HT-29 (cell line): ENCODE measurements at regions not wholly inside any gene's neighbourhood (a gene's known extent, or its start where the extent isn't known, plus 50 kb on each side); places are given as distances from the start of the nearest gene placed in this dataset.
"Not testable (repeated sequence)": the region's sequence is repeated elsewhere in the genome, so short reads cannot be mapped to it uniquely, and the experiment has no call there.

Experiments used
- DNase-seq: peaks from one replicate; pipeline ENCODE4 v3.0.0-alpha.2; 2015; ENCODE audit warnings: low spot score

DNA sequence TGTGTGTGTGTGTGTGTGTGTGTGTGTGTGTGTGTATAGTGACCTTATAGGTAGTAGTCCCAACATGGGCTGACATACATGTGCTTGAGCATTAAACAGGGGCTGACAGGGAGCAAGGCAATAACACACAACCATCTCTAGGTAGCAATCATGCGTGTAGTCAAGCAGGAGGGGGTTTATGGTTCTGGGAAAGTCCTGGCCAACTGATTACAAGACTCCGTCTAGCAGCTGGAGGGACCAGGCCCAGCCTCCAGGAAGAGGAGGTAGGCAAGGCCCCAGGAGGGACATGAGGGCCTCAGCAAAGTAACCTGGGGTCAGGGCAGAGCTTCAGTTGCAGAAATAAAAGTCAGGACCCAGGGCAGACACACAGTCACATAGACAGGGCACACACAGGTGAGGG, 60.6 kb upstream of the E2F3 start:
- DNase-seq: no peak

DNA sequence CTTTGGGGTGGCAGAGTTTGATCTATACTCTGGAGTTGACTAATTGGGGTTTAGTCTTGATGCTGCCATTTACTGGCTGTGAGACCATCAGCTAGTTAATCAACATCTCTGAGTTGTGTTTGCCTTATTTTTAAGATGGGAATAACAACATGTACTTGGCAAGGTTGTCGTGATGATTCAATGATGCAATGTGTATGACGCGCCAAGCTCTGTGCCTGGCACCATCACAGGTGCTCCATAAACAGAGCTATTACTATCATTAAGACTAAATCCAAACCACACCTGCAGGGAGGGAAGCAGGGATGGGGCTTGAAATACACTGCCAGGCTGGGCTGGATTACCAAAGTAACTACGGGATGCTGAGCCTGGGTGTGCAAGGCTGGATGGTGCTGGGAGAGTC, 60.1 kb upstream of the E2F3 start:
- no peak for DNase-seq

DNA sequence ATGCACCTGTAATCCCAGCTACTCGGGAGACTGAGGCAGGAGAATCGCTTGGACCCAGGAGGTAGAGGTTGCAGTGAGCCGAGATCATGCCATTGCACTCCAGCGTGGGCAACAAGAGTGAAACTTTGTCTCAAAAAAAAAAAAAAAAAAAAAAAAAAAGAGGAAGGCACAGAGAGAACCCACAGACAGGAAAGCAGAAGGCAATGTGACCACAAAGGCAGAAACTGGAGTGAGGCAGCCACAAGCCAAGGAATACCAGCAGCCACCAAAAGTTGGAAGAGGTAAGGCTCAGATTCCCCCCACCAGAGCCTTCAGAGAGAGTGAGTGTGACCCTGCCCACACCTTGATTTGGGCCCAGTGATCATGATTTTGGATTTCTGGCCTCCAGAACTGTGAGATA, 54.7 kb upstream of the E2F3 start:
- DNase-seq: not testable (repeated sequence)

DNA sequence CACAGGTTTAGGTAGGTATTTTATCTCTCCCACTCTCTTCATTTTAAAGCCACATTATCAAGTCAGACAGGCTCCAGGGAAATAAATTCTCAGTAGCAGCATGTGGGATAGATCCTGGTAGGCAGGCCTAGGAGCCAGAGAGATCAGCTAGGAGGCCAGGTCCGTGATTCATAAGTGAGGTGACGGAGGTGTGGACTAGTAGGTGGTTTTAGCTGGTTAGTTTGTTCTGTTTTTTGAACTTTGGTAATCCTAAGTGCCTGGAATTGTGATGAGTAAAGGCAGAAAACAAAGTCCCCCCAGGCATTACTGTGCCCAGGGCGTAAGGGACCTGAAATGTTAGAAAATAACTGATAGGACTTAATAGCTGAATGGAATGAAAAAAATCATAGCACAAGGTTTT, 53.6 kb upstream of the E2F3 start:
- DNase-seq: no peak

DNA sequence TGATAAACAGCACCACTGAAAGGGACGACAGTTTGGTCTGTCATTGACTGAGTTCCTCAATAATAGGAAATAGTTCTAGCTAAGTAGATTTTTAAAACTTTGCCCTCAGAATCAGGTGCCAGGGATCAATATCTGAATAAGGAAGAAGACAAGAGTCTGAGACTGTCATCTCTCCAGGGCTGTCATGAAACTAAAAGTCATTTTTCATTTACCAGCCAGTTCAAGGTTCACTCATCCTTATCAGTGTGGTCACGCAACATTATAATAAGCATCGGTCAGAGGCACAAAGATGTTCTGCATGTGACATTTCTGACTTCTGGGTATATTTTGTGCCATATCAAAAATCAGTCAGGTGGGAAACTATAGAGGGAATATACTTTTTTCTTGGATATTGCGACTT, 52.5 kb upstream of the E2F3 start:
- DNase-seq: no peak

DNA sequence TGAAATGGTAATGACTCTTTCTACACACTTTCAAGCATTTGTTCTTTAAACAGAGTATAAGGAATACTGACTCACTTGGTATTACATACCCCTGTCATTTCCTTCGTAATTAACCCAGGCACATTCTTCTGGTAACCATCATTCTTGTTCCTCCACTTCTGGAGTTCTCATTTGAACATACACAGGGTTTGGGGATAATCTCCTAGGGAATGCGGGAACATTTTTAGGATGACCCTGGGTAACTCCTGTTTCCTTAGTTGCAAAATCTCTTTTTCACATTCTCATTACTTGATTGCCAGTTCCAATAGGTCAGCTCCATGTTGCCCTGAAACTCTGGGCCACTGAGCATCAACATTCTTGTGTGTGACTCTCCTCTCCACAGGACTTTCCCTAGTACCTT, 51.5 kb upstream of the E2F3 start:
- DNase-seq: no peak

DNA sequence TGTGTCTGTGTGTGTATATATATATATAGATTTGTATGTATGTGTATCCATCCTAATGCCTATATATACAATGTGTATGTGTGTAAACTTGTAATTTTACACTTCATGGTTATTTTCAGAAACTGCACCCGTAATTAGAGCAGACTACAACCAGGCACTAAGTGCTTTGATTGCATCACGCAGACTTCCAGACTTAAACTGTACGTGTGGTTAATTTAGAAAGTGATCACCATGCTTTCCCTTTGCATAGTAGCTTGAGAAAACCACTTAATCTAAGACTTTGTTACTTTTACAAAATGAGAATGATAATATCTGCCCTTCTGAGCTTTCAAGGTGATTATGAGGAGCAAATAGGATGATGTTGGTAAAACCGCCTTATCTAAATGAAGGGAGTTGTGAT, 50.1 kb upstream of the E2F3 start:
- no peak for DNase-seq
